Right lobe of liver (tissue), 4 donors: ENCODE measurements at regions not wholly inside any gene's neighbourhood (a gene's known extent, or its start where the extent isn't known, plus 50 kb on each side); places are given as distances from the start of the nearest gene placed in this dataset.

Source experiments
- POLR2A ChIP-seq: fragments of 450-650 bp; IDR thresholded peaks from one replicate; pipeline ENCODE4 v1.6.1; 2017; ENCODE audit warnings: antibody characterized with exemption, mild to moderate bottlenecking
- TF ChIP-seq, protein P1 (sequence below), 4 donors: fragments of 200-600 bp in 3 of 4; fragments of 450-650 bp in 1 of 4; IDR thresholded peaks; one replicate each; pipeline versions ENCODE4 v1.5.1 to v1.8.0; 2016 to 2022; ENCODE audit warnings: antibody characterized with exemption in 4 of 4, mild to moderate bottlenecking in 2 of 4
- donor health status: DM: no; HTN: no; CAD: no.
- donor health status: DM: no; HTN: no; CAD: no.
- donor health status: DM: no; HTN: yes; CAD: no.

DNA sequence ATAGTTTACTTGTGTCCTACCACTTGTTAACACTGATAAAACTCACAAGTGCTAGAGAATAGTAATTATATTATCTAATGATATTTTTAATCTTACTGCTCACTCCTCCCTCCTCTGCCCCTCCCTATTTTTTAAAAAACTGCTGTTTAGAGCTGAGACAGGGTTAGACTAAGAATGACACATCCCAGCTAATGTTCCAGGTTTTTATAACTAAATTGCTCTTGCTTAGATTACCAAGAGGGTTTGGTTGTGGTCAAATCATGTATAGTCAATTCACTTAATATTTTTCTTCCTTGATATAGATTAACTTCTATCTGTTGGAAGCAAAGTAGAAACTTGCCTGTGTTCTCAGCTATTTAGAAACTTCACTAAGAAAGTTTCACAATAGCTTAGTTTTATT lies 60.2 kb downstream of the ATOH1 start:
- TF ChIP-seq, protein P1, sequence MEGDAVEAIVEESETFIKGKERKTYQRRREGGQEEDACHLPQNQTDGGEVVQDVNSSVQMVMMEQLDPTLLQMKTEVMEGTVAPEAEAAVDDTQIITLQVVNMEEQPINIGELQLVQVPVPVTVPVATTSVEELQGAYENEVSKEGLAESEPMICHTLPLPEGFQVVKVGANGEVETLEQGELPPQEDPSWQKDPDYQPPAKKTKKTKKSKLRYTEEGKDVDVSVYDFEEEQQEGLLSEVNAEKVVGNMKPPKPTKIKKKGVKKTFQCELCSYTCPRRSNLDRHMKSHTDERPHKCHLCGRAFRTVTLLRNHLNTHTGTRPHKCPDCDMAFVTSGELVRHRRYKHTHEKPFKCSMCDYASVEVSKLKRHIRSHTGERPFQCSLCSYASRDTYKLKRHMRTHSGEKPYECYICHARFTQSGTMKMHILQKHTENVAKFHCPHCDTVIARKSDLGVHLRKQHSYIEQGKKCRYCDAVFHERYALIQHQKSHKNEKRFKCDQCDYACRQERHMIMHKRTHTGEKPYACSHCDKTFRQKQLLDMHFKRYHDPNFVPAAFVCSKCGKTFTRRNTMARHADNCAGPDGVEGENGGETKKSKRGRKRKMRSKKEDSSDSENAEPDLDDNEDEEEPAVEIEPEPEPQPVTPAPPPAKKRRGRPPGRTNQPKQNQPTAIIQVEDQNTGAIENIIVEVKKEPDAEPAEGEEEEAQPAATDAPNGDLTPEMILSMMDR (IDR thresholded peaks at IDR 0.05) = no peak
- no peak for TF ChIP-seq POLR2A
